H9 (cell line): ENCODE measurements at regions not wholly inside any gene's neighbourhood (a gene's known extent, or its start where the extent isn't known, plus 50 kb on each side); places are given as distances from the start of the nearest gene placed in this dataset.

ENCODE experiments used
- DNase-seq: peaks from one replicate; pipeline ENCODE4 v3.0.0-alpha.2; 2017
- H2AFZ ChIP-seq: one replicate; pipeline ENCODE4 v1.6.1; 2013; ENCODE audit warnings: mild to moderate bottlenecking, low read length, control low read depth, moderate library complexity
- H2AK5ac ChIP-seq: 2 replicates; pipeline ENCODE4 v1.6.1; 2013; ENCODE audit warnings: low read length, control low read depth, mixed read lengths; ENCODE audit not compliant: insufficient read length
- H2BK120ac ChIP-seq: one replicate; pipeline ENCODE4 v1.6.1; 2013; ENCODE audit warnings: low read depth, mild to moderate bottlenecking, low read length, control low read depth, inconsistent platforms; ENCODE audit not compliant: poor library complexity, severe bottlenecking
- H2BK12ac ChIP-seq: 2 replicates; pipeline ENCODE4 v1.6.1; 2013; ENCODE audit warnings: low read length, control low read depth, mixed read lengths, low read depth; ENCODE audit not compliant: insufficient read length
- H2BK15ac ChIP-seq: 2 replicates; pipeline ENCODE4 v1.6.1; 2013; ENCODE audit warnings: low read depth, low read length, control low read depth
- H2BK20ac ChIP-seq: one replicate; pipeline ENCODE4 v1.6.1; 2013; ENCODE audit warnings: low read depth, mild to moderate bottlenecking, low read length, control low read depth, inconsistent platforms; ENCODE audit not compliant: poor library complexity, severe bottlenecking
- H2BK5ac ChIP-seq: 2 replicates; pipeline ENCODE4 v1.6.1; 2013; ENCODE audit warnings: low read length, control low read depth, mixed read lengths; ENCODE audit not compliant: insufficient read length
- H3K14ac ChIP-seq: 2 replicates; pipeline ENCODE4 v1.6.1; 2013; ENCODE audit warnings: low read length, control low read depth; ENCODE audit not compliant: insufficient read depth
- H3K18ac ChIP-seq: 2 replicates; pipeline ENCODE4 v1.6.1; 2013; ENCODE audit warnings: low read depth, mild to moderate bottlenecking, mixed read lengths, low read length, control low read depth; ENCODE audit not compliant: insufficient read length
- H3K23ac ChIP-seq: 2 replicates; pipeline ENCODE4 v1.6.1; 2013; ENCODE audit warnings: low read length, control low read depth, mixed read lengths, low read depth; ENCODE audit not compliant: insufficient read length
- H3K23me2 ChIP-seq: 2 replicates; pipeline ENCODE4 v1.6.1; 2013; ENCODE audit warnings: low read depth, mild to moderate bottlenecking, mixed read lengths, low read length, control low read depth; ENCODE audit not compliant: insufficient read length, poor library complexity, severe bottlenecking
- H3K27ac ChIP-seq: 2 replicates; pipeline ENCODE4 v1.5.1; 2013; ENCODE audit warnings: low read length, control low read depth, mixed read lengths, low read depth; ENCODE audit not compliant: insufficient read length
- H3K27me3 ChIP-seq: 2 replicates; pipeline ENCODE4 v1.6.1; 2013; ENCODE audit warnings: low read length, control low read depth, inconsistent platforms; ENCODE audit not compliant: insufficient read depth
- H3K4ac ChIP-seq: 2 replicates; pipeline ENCODE4 v1.6.1; 2013; ENCODE audit warnings: low read depth, mild to moderate bottlenecking, control low read depth, inconsistent platforms, low read length, moderate library complexity
- H3K4me1 ChIP-seq: 2 replicates; pipeline ENCODE4 v1.6.1; 2013; ENCODE audit warnings: low read length, control low read depth, inconsistent platforms; ENCODE audit not compliant: insufficient read depth
- H3K4me2 ChIP-seq: 2 replicates; pipeline ENCODE4 v1.6.1; 2013; ENCODE audit warnings: low read length, control low read depth, mixed read lengths; ENCODE audit not compliant: insufficient read length, insufficient read depth
- H3K56ac ChIP-seq: 2 replicates; pipeline ENCODE4 v1.6.1; 2013; ENCODE audit warnings: low read depth, mild to moderate bottlenecking, mixed read lengths, low read length, control low read depth; ENCODE audit not compliant: insufficient read length
- H3K79me1 ChIP-seq: 2 replicates; pipeline ENCODE4 v1.6.1; 2013; ENCODE audit warnings: low read depth, mild to moderate bottlenecking, moderate library complexity, low read length, control low read depth, inconsistent platforms; ENCODE audit not compliant: insufficient read depth, poor library complexity, severe bottlenecking
- H3K79me2 ChIP-seq: 2 replicates; pipeline ENCODE4 v1.6.1; 2013; ENCODE audit warnings: low read length, control low read depth, inconsistent platforms; ENCODE audit not compliant: insufficient read depth
- H3K9ac ChIP-seq: 2 replicates; pipeline ENCODE4 v1.6.1; 2013; ENCODE audit warnings: low read length, control low read depth, mixed read lengths; ENCODE audit not compliant: insufficient read length; ENCODE audit errors: extremely low read depth
- H3K9me3 ChIP-seq: one replicate; pipeline ENCODE4 v1.6.1; 2013; ENCODE audit warnings: low read depth, low read length, inconsistent platforms; ENCODE audit not compliant: control insufficient read depth
- H3T11ph ChIP-seq: one replicate; pipeline ENCODE4 v1.6.1; 2013; ENCODE audit warnings: mild to moderate bottlenecking, low read length, control low read depth, inconsistent platforms
- H4K20me1 ChIP-seq: one replicate; pipeline ENCODE4 v1.6.1; 2013; ENCODE audit not compliant: control insufficient read depth, insufficient read length, insufficient read depth
- H4K5ac ChIP-seq: 2 replicates; pipeline ENCODE4 v1.6.1; 2013; ENCODE audit warnings: low read depth, mild to moderate bottlenecking, mixed read lengths, low read length, control low read depth; ENCODE audit not compliant: insufficient read length
- H4K8ac ChIP-seq: replicated peaks from 2 replicates; pipeline ENCODE4 v1.6.1; 2013; ENCODE audit warnings: low read length, control low read depth, mixed read lengths, low read depth; ENCODE audit not compliant: insufficient read length
- H4K91ac ChIP-seq: 2 replicates; pipeline ENCODE4 v1.6.1; 2013; ENCODE audit warnings: low read depth, mild to moderate bottlenecking, moderate library complexity, mixed read lengths, low read length, control low read depth; ENCODE audit not compliant: insufficient read length
- H3K27ac Mint-ChIP-seq, 3 experiments: 2 replicates in 2 of 3; 3 replicates in 1 of 3; pipeline ENCODE4 v1.8.0; 2020 to 2021; ENCODE audit warnings: mixed read lengths in 3 of 3, mild to moderate bottlenecking in 1 of 3, moderate library complexity in 1 of 3
- H3K27me3 Mint-ChIP-seq: 2 replicates; pipeline ENCODE4 v1.8.0; 2021; ENCODE audit warnings: low read depth, mild to moderate bottlenecking, moderate library complexity, mixed read lengths
- H3K36me3 Mint-ChIP-seq, 3 experiments: 2 replicates in 2 of 3; 3 replicates in 1 of 3; pipeline ENCODE4 v1.8.0; 2020 to 2021; ENCODE audit warnings: low read depth in 3 of 3, mixed read lengths in 3 of 3; ENCODE audit not compliant: insufficient read depth in 1 of 3
- H3K4me1 Mint-ChIP-seq, 2 experiments: 2 replicates each; pipeline ENCODE4 v1.8.0; 2020; ENCODE audit warnings: mixed read lengths in 2 of 2
- H3K4me3 Mint-ChIP-seq, 2 experiments: 2 replicates in 1 of 2; 3 replicates in 1 of 2; pipeline ENCODE4 v1.8.0; 2020 to 2021; ENCODE audit warnings: mild to moderate bottlenecking in 2 of 2, mixed read lengths in 2 of 2, moderate library complexity in 1 of 2
- H3K9me3 Mint-ChIP-seq, 2 experiments: 2 replicates in 1 of 2; 3 replicates in 1 of 2; pipeline ENCODE4 v1.8.0; 2020; ENCODE audit warnings: mild to moderate bottlenecking in 2 of 2, mixed read lengths in 2 of 2, moderate library complexity in 1 of 2
- WGBS: extraction: QIAGEN DNeasy Blood & Tissue Kit; methylation state at CpG from one replicate; pipeline ENCODE4 v1.1.7; 2013; ENCODE audit warnings: missing lambda C conversion rate, low lambda C conversion rate, mixed read lengths; ENCODE audit not compliant: insufficient read length; ENCODE audit errors: extremely low coverage; 5-methylcytosine and 5-hydroxymethylcytosine counted together
- TF ChIP-seq, protein P1 (sequence below): fragments of 200-600 bp; sonication (generic); conservative IDR thresholded peaks from 3 replicates; pipeline ENCODE4 v1.8.0; 2021; ENCODE audit warnings: antibody characterized with exemption, mild to moderate bottlenecking

DNA sequence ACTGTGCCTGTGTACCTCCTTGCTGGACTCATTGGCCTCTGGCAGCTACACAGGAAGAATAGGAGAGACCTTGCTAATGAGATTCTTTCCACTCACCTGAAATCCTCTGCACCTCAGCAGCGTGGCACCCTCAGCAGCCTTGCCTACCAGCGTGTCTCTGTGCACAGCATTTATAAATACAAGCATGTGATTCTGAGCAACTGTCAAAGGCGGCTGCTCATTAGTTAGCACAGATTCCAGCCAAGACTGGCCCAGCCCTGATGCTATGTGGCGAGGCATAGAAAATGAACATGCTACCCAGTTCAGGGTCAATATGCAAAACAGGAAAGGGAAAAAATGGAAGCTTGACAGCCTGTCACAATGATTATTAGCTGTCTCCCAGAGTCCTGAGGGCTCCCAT lies 298.0 kb downstream of the C4orf33 start:
- Histone ChIP-seq H4K5ac (no peak overlapping the region), H2AK5ac (no peak overlapping the region), H3K4ac (no peak overlapping the region), H3T11ph (no peak overlapping the region), H4K91ac (no peak overlapping the region), H2BK15ac (no peak overlapping the region), H3K9me3 (peaks cover 5% of the 10 kb centered on the region), H4K20me1 (no peaks in the 10 kb centered on the region), H3K79me2 (no peaks in the 10 kb centered on the region), H3K4me2 (no peak overlapping the region), H3K9ac (no peak overlapping the region), H3K18ac (no peak overlapping the region), H2BK12ac (no peak overlapping the region), H4K8ac (no peak overlapping the region), H3K14ac (no peak overlapping the region), H2BK20ac (no peak overlapping the region), H3K23ac (no peak overlapping the region), H2AFZ (no peak overlapping the region), H3K23me2 (no peaks in the 10 kb centered on the region), H2BK5ac (no peak overlapping the region), H3K4me1 (no peaks in the 10 kb centered on the region), H2BK120ac (no peak overlapping the region), H3K27ac (no peak overlapping the region), H3K27me3 (no peaks in the 10 kb centered on the region), H3K56ac (no peak overlapping the region), H3K79me1 (no peaks in the 10 kb centered on the region)
- no peak for DNase-seq
- no peaks in the 10 kb centered on the region for H3K27me3 Mint-ChIP-seq
- no CpG with 5 or more reads among the region's 4 CpGs for WGBS
- peaks cover under 1 to 10% (median 3%) of the 10 kb centered on the region in 3 experiments; a peak in 6 of 7 replicates for H3K36me3 Mint-ChIP-seq
- H3K4me1 Mint-ChIP-seq, result no peaks in the 10 kb centered on the region
- TF ChIP-seq, protein P1, sequence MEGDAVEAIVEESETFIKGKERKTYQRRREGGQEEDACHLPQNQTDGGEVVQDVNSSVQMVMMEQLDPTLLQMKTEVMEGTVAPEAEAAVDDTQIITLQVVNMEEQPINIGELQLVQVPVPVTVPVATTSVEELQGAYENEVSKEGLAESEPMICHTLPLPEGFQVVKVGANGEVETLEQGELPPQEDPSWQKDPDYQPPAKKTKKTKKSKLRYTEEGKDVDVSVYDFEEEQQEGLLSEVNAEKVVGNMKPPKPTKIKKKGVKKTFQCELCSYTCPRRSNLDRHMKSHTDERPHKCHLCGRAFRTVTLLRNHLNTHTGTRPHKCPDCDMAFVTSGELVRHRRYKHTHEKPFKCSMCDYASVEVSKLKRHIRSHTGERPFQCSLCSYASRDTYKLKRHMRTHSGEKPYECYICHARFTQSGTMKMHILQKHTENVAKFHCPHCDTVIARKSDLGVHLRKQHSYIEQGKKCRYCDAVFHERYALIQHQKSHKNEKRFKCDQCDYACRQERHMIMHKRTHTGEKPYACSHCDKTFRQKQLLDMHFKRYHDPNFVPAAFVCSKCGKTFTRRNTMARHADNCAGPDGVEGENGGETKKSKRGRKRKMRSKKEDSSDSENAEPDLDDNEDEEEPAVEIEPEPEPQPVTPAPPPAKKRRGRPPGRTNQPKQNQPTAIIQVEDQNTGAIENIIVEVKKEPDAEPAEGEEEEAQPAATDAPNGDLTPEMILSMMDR, result no peak
- H3K9me3 Mint-ChIP-seq, result peaks cover 12 to 20% of the 10 kb centered on the region in 2 experiments
- no peak overlapping the region for H3K4me3 Mint-ChIP-seq
- H3K27ac Mint-ChIP-seq, result no peak overlapping the region
